ENCODE measurements at regions not wholly inside any gene's neighbourhood (a gene's known extent, or its start where the extent isn't known, plus 50 kb on each side); places are given as distances from the start of the nearest gene placed in this dataset.

DNA sequence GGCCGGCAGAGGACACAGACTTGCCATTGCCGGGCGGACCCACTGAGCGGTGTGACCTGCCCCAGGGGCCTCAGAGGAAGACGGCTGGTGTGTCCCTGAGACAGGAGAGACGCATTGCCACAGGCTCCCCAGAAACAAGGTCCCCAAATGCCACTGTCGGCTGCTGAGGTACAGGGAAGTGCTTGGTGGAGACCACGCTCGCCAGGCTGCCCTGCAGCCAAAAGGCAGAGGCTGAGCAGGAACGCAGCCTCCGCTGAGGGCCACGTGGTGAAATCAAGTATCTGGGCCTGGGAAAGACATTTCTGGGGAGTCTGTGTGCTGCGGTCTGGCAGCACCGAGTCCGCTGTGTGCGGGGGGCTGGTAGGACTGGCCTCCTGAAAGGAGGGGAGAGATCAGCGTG is 794.9 kb downstream of the BRD1 start:
- Histone ChIP-seq H4K20me1 (ENCODE audit: control insufficient read depth, insufficient read depth, low read length, poor library complexity, severe bottlenecking) (no peaks in the 10 kb centered on the region), H3K27me3 (replicated peaks in 1 of 4; ENCODE audit: control extremely low read depth in 1 of 4, control insufficient read depth in 3 of 4, insufficient read depth in 4 of 4, low read length in 3 of 4) (no peaks in the 10 kb centered on the region), H3K4me3 (ENCODE audit: control extremely low read depth in 1 of 5, extremely low read depth in 1 of 5, insufficient read depth in 1 of 5, low read depth in 2 of 5, low read length in 4 of 5) (no peak overlapping the region), H3K4me1 (ENCODE audit: control insufficient read depth in 2 of 2, insufficient read depth in 2 of 2, low read length in 2 of 2) (no peaks in the 10 kb centered on the region), H3K9ac (ENCODE audit: low read length) (no peak overlapping the region), H3K4me2 (replicated peaks; ENCODE audit: low read depth, low read length, poor library complexity, severe bottlenecking) (no peak overlapping the region), H3K9me3 (ENCODE audit: control extremely low read depth in 1 of 3, control insufficient read depth in 2 of 3, insufficient read depth in 1 of 3, low read length in 2 of 3) (peaks cover 0 to 19% (median 0%) of the 10 kb centered on the region in 3 donors), H2AFZ (ENCODE audit: insufficient read depth, low read depth, low read length, poor library complexity, severe bottlenecking) (no peak overlapping the region), H3K79me2 (ENCODE audit: control insufficient read depth, insufficient read depth, low read length) (no peaks in the 10 kb centered on the region), H3K27ac (ENCODE audit: low read length in 2 of 2) (no peak overlapping the region), H3K36me3 (replicated peaks in 1 of 2; ENCODE audit: control extremely low read depth in 1 of 2, control insufficient read depth in 1 of 2, extremely low read depth in 1 of 2, insufficient read depth in 2 of 2, low read length in 1 of 2) (no peaks in the 10 kb centered on the region)
- Mint-ChIP-seq H3K4me1 (no peaks in the 10 kb centered on the region), H3K9me3 (ENCODE audit: insufficient read depth) (no peaks in the 10 kb centered on the region), H3K27me3 (no peaks in the 10 kb centered on the region), H3K27ac (no peak overlapping the region), H3K4me3 (no peak overlapping the region)
- DNase-seq, result no peak
- no peak for ATAC-seq (ENCODE audit: low read depth)
- intact Hi-C loops (cut with micrococcal nuclease), result no loop called here
- TF ChIP-seq EZH2 (IDR thresholded peaks at IDR 0.05; ENCODE audit: borderline replicate concordance, insufficient read depth, low read depth, low read length, poor library complexity, severe bottlenecking), result no peak
- TF ChIP-seq, protein P1, sequence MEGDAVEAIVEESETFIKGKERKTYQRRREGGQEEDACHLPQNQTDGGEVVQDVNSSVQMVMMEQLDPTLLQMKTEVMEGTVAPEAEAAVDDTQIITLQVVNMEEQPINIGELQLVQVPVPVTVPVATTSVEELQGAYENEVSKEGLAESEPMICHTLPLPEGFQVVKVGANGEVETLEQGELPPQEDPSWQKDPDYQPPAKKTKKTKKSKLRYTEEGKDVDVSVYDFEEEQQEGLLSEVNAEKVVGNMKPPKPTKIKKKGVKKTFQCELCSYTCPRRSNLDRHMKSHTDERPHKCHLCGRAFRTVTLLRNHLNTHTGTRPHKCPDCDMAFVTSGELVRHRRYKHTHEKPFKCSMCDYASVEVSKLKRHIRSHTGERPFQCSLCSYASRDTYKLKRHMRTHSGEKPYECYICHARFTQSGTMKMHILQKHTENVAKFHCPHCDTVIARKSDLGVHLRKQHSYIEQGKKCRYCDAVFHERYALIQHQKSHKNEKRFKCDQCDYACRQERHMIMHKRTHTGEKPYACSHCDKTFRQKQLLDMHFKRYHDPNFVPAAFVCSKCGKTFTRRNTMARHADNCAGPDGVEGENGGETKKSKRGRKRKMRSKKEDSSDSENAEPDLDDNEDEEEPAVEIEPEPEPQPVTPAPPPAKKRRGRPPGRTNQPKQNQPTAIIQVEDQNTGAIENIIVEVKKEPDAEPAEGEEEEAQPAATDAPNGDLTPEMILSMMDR (IDR thresholded peaks at IDR 0.05), result no peak
- POLR2A ChIA-PET, result no interaction called here
- 83% methylated on average over 17 of the region's 17 CpGs for WGBS (ENCODE audit: insufficient coverage)
- CTCF ChIA-PET, result no interaction called here

DNA sequence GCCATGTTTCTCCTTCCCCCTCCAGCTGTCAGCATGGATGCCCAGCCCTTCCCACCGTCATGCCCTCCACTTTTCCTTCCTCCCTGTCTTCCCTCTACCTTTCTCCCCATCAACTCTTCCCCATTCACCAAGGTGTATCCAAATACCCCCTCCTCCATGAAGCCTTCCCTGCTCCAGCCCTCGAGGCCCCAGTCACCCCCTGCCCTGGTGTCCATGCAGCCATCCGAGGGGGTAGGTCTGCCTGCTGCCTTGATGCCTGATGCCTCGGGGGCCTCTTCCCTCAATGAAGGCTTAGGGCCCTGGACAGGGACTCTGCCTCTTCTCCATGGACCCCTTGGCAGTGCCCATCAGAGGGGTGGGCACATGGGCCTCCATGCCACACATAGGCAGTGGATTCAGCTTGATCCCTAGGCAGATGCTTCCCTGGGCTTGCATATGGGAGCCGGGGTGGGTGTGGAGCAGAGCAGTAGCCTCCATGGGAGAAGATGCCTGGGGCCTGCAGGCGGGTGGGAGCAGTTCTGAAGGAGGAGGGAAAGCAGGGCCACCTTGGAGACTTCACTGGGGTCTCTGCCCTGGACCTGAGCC is 795.8 kb downstream of the BRD1 start:
- H3K4me1 Mint-ChIP-seq, result no peaks in the 10 kb centered on the region
- POLR2A ChIA-PET, result no interaction called here
- Histone ChIP-seq H3K9me3 (ENCODE audit: control extremely low read depth in 1 of 3, control insufficient read depth in 2 of 3, insufficient read depth in 1 of 3, low read length in 2 of 3) (peaks cover 0 to 20% (median 0%) of the 10 kb centered on the region in 3 donors), H3K79me2 (ENCODE audit: control insufficient read depth, insufficient read depth, low read length) (no peaks in the 10 kb centered on the region), H3K4me3 (ENCODE audit: control extremely low read depth in 1 of 5, extremely low read depth in 1 of 5, insufficient read depth in 1 of 5, low read depth in 2 of 5, low read length in 4 of 5) (no peak overlapping the region), H4K20me1 (ENCODE audit: control insufficient read depth, insufficient read depth, low read length, poor library complexity, severe bottlenecking) (no peaks in the 10 kb centered on the region), H3K36me3 (replicated peaks in 1 of 2; ENCODE audit: control extremely low read depth in 1 of 2, control insufficient read depth in 1 of 2, extremely low read depth in 1 of 2, insufficient read depth in 2 of 2, low read length in 1 of 2) (no peaks in the 10 kb centered on the region), H2AFZ (ENCODE audit: insufficient read depth, low read depth, low read length, poor library complexity, severe bottlenecking) (no peak overlapping the region), H3K4me1 (ENCODE audit: control insufficient read depth in 2 of 2, insufficient read depth in 2 of 2, low read length in 2 of 2) (no peaks in the 10 kb centered on the region), H3K27ac (ENCODE audit: low read length in 2 of 2) (no peak overlapping the region), H3K4me2 (replicated peaks; ENCODE audit: low read depth, low read length, poor library complexity, severe bottlenecking) (no peak overlapping the region), H3K27me3 (replicated peaks in 1 of 4; ENCODE audit: control extremely low read depth in 1 of 4, control insufficient read depth in 3 of 4, insufficient read depth in 4 of 4, low read length in 3 of 4) (no peaks in the 10 kb centered on the region), H3K9ac (ENCODE audit: low read length) (no peak overlapping the region)
- 50% methylated on average over 6 of the region's 6 CpGs for WGBS (ENCODE audit: insufficient coverage)
- H3K4me3 Mint-ChIP-seq, result no peak overlapping the region
- ATAC-seq (ENCODE audit: low read depth) (no peak), DNase-seq (no peak)
- TF ChIP-seq, protein P1 (IDR thresholded peaks at IDR 0.05), result no peak
- TF ChIP-seq EZH2 (IDR thresholded peaks at IDR 0.05; ENCODE audit: borderline replicate concordance, insufficient read depth, low read depth, low read length, poor library complexity, severe bottlenecking), result no peak
- CTCF ChIA-PET, result no interaction called here
- H3K9me3 Mint-ChIP-seq (ENCODE audit: insufficient read depth), result no peaks in the 10 kb centered on the region
- intact Hi-C loops (cut with micrococcal nuclease), result no loop called here
- no peaks in the 10 kb centered on the region for H3K27me3 Mint-ChIP-seq
- H3K27ac Mint-ChIP-seq, result no peak overlapping the region
